Stimulated activated effector memory CD8-positive, alpha-beta T cell treated with anti-CD3 and anti-CD28 coated beads, Interleukin-12 subunit alpha, Interleukin-12 subunit beta, amount 100 ng/mL, for 72 hours (primary cell): ENCODE measurements at regions not wholly inside any gene's neighbourhood (a gene's known extent, or its start where the extent isn't known, plus 50 kb on each side); places are given as distances from the start of the nearest gene placed in this dataset.
"Not testable (repeated sequence)": the region's sequence is repeated elsewhere in the genome, so short reads cannot be mapped to it uniquely, and the experiment has no call there.

Experiments
- ATAC-seq: fragments of 150-1000 bp; cut with Tn5 transposase; 2 replicates; pipeline ENCODE4 v1.10.0; 2021
- DNase-seq, 2 donors: peaks; one replicate each; pipeline ENCODE4 v3.0.0; 2021 to 2022; ENCODE audit warnings: low spot score in 2 of 2
- H3K27ac Mint-ChIP-seq: one replicate; pipeline ENCODE4 v1.8.0; 2022; ENCODE audit warnings: mild to moderate bottlenecking, mixed read lengths
- H3K36me3 Mint-ChIP-seq: one replicate; pipeline ENCODE4 v1.8.0; 2022; ENCODE audit warnings: mild to moderate bottlenecking, mixed read lengths
- H3K4me1 Mint-ChIP-seq: one replicate; pipeline ENCODE4 v1.8.0; 2022; ENCODE audit warnings: mixed read lengths
- H3K4me3 Mint-ChIP-seq: one replicate; pipeline ENCODE4 v1.8.0; 2022; ENCODE audit warnings: mild to moderate bottlenecking, mixed read lengths
- H3K9me3 Mint-ChIP-seq: one replicate; pipeline ENCODE4 v1.8.0; 2022; ENCODE audit warnings: mixed read lengths

DNA sequence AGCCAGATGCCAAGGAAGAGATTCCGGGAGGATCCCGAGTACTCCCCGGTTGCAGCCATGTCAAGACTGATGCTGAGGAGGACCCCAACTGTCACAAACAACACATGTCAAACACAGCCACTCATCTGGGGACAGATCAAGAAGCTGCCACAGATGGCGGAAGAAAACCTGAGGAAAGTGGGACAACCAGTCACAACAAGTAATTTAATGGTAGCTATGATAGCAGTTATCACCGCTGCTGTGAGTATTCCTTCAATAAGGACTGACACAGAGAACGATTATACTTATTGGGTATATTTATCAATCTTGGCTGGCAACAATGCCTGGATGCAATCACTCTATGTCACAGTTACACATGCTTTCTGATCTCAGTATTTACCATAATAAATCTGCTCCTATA, 763.4 kb downstream of the DHX35 start:
- H3K4me1 Mint-ChIP-seq, H3K27ac Mint-ChIP-seq, DNase-seq, ATAC-seq, H3K36me3 Mint-ChIP-seq, H3K4me3 Mint-ChIP-seq: not testable (repeated sequence)
- peaks cover 30% of the 10 kb centered on the region for H3K9me3 Mint-ChIP-seq

GRCh38 chr20:39719293-39719692, 757.1 kb downstream of the DHX35 start:
- Mint-ChIP-seq H3K27ac (no peak overlapping the region), H3K4me3 (no peak overlapping the region), H3K9me3 (peaks cover 5% of the 10 kb centered on the region), H3K36me3 (no peaks in the 10 kb centered on the region), H3K4me1 (no peaks in the 10 kb centered on the region)
- DNase-seq (no peak), ATAC-seq (no peak)

DNA sequence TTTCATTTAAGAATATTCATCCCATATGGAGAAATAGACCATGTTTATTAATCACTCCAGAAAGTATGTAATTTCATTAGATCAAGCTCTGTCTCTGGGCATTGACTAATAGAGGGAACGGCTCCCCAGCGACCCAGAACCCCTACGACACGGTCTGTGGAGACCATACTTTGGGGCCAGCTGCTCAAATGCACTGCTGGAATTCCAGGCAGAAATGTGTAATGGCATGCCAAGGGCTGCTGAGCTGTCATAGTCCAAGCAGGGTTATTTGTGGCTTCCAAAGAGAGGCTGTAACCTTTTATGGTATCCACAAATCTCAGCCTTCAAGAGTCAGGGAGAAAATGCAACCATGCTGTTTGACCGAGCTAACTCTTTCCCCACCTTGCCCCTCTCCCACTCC, 755.8 kb downstream of the DHX35 start:
- Mint-ChIP-seq H3K9me3 (peaks cover 10% of the 10 kb centered on the region), H3K4me1 (no peaks in the 10 kb centered on the region), H3K36me3 (no peaks in the 10 kb centered on the region), H3K27ac (no peak overlapping the region), H3K4me3 (no peak overlapping the region)
- no peak for DNase-seq
- ATAC-seq: no peak

GRCh38 chr20:39716796-39717341, 754.7 kb downstream of the DHX35 start:
- Mint-ChIP-seq H3K27ac (no peak overlapping the region), H3K4me3 (no peak overlapping the region), H3K36me3 (no peaks in the 10 kb centered on the region), H3K9me3 (peaks cover 7% of the 10 kb centered on the region), H3K4me1 (no peaks in the 10 kb centered on the region)
- no peak for DNase-seq
- ATAC-seq: no peak

DNA sequence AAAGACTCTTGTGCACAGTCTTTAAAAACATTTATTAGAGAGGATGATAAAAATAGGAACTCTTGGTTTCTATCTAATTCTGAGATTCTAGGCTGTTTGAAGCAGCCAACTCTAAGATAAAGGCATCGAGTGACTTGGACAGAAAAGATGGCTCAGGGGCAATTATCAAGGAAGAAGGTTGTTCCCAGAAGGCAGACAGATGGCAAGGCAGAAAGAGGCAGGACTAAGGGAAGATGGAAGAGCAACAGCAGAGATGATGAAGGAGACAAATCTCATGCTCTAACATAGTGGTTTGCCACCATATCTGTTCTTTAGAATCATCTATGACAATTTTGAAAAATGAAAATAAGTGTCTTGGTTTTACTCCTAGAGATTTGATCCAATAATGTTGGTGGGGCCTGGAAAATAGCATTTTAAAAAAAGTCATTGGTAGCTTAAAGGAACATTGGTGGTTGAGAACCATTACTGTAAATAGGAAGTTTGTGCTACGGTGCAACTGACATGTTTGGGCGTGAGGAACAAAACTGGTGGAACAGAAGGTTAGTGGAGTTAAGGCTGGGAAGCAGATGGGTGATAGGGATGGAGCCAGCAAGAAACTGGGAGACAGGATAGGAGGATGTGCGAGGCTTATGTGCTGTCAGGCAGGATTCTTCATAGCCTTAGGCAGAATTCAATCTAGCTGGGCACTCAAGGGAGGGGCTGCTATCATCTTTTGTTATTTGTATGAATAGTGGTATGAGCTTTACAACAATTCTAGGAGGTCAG, 751.1 kb downstream of the DHX35 start:
- H3K4me1 Mint-ChIP-seq: no peaks in the 10 kb centered on the region
- H3K27ac Mint-ChIP-seq: no peak overlapping the region
- H3K9me3 Mint-ChIP-seq: peaks cover 10% of the 10 kb centered on the region
- ATAC-seq: no peak
- no peak for DNase-seq
- no peaks in the 10 kb centered on the region for H3K36me3 Mint-ChIP-seq
- H3K4me3 Mint-ChIP-seq: no peak overlapping the region

- no peaks in the 10 kb centered on the region for H3K9me3 Mint-ChIP-seq
- DNase-seq (no peak), ATAC-seq (no peak)
- H3K27ac Mint-ChIP-seq: no peak overlapping the region
- no peaks in the 10 kb centered on the region for H3K36me3 Mint-ChIP-seq
- H3K4me3 Mint-ChIP-seq: no peak overlapping the region
- no peaks in the 10 kb centered on the region for H3K4me1 Mint-ChIP-seq
Observed at GRCh38 chr20:39706184-39706663, 744.1 kb downstream of the DHX35 start.

GRCh38 chr20:39705032-39705431, 742.9 kb downstream of the DHX35 start:
- H3K4me3 Mint-ChIP-seq: no peak overlapping the region
- H3K9me3 Mint-ChIP-seq: peaks cover 3% of the 10 kb centered on the region
- DNase-seq (no peak), ATAC-seq (no peak)
- no peaks in the 10 kb centered on the region for H3K4me1 Mint-ChIP-seq
- no peaks in the 10 kb centered on the region for H3K36me3 Mint-ChIP-seq
- no peak overlapping the region for H3K27ac Mint-ChIP-seq

GRCh38 chr20:39703357-39703756, 741.2 kb downstream of the DHX35 start:
- not testable (repeated sequence) for H3K4me3 Mint-ChIP-seq, H3K9me3 Mint-ChIP-seq, H3K36me3 Mint-ChIP-seq, ATAC-seq, DNase-seq, H3K4me1 Mint-ChIP-seq, H3K27ac Mint-ChIP-seq

DNA sequence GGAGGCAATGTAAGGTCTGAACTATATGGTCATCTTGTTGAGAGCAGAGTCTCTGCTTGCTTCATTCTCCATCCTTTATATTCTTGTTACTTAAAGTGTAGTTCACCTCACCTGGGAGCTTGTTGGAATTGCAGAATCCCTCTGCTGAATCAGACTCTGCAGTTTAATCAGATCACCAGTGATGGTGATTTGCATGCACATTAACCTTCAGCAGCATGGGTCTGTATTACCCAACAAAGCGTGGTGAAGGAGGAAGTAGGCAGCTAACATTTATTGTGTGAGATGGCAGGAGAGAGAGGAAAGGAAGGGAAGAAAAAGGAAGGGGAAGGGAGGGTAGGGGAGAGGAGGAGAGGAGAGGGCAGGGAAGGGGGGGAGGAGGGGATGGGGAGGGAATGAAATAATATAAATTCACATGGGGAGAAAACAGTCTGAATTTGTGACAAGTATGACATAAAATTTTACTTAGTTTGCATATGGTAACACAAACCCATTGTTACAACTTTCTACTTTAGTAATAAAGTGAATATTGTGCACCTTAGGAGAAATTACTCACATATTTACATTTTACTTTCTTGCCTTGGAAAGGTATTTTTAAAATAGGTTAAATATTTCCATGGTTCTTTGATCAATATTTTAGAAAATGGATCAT, 740.7 kb downstream of the DHX35 start:
- Mint-ChIP-seq H3K36me3 (no peaks in the 10 kb centered on the region), H3K4me1 (no peaks in the 10 kb centered on the region), H3K9me3 (peaks cover 3% of the 10 kb centered on the region), H3K27ac (no peak overlapping the region), H3K4me3 (no peak overlapping the region)
- DNase-seq (no peak), ATAC-seq (no peak)

- Mint-ChIP-seq H3K9me3 (peaks cover 3% of the 10 kb centered on the region), H3K4me3 (no peak overlapping the region), H3K27ac (no peak overlapping the region), H3K36me3 (no peaks in the 10 kb centered on the region), H3K4me1 (no peaks in the 10 kb centered on the region)
- DNase-seq (no peak), ATAC-seq (no peak)
Observed at GRCh38 chr20:39700528-39700927, 738.4 kb downstream of the DHX35 start.

GRCh38 chr20:39699166-39699725, 737.1 kb downstream of the DHX35 start:
- H3K4me1 Mint-ChIP-seq: no peaks in the 10 kb centered on the region
- ATAC-seq: no peak

GRCh38 chr20:39698752-39699151, 736.6 kb downstream of the DHX35 start:
- Mint-ChIP-seq H3K9me3 (peaks cover 3% of the 10 kb centered on the region), H3K27ac (no peak overlapping the region), H3K36me3 (no peaks in the 10 kb centered on the region), H3K4me1 (no peaks in the 10 kb centered on the region), H3K4me3 (no peak overlapping the region)
- no peak for DNase-seq
- ATAC-seq: no peak

More at GRCh38 chr20:39699166-39699725, 737.1 kb downstream of the DHX35 start:
- no peak for DNase-seq
- H3K36me3 Mint-ChIP-seq: no peaks in the 10 kb centered on the region
- no peak overlapping the region for H3K27ac Mint-ChIP-seq
- peaks cover 3% of the 10 kb centered on the region for H3K9me3 Mint-ChIP-seq
- no peak overlapping the region for H3K4me3 Mint-ChIP-seq

- Mint-ChIP-seq H3K4me1 (no peaks in the 10 kb centered on the region), H3K9me3 (no peaks in the 10 kb centered on the region), H3K27ac (no peak overlapping the region), H3K4me3 (no peak overlapping the region), H3K36me3 (no peaks in the 10 kb centered on the region)
- DNase-seq: no peak
- no peak for ATAC-seq
Observed at GRCh38 chr20:39691151-39691862, 729.2 kb downstream of the DHX35 start.

DNA sequence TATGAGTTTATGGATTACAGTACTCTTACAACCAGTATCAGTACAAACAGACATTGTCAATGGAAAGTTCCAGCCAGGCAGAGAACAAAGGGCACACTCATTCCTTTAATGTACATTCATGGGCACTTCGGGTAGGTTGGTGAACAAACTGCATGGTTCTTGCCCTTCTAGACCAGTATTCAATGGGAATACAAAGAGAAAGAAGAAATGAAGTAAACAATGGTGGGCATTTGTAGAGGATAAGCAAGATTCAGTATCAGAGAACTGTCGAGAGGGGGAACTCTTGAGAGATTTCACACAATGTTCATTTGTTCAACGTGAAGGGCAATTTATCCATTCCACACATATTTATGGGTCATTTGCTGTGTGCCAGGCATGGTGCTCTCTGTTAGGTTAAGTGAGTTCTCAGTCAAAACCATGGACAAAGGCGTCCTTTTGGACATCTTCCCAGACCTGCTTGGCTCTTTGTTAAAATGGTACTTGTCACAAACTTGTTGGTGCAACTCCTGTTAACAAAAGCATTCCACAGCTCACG, 714.8 kb downstream of the DHX35 start:
- DNase-seq: no peak
- H3K4me1 Mint-ChIP-seq: no peaks in the 10 kb centered on the region

DNA sequence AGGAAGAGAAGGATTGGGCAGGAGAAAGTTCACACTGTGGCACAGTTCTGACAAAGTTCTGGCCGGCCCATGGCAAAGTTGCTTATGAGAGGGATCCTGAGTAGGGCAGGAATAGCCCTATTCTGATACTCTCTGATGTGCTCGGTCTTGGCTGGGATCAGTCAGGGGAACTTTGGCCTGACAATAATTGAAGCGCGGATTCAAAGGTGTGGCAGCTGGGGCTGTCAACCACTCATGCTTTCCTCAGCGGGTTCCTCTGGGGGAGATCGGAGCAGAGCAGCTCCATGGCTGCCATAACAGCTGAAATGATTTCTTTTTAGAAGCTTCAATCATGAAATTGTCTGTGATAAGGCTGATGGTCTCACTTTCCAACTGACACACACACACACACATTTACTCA, 714.1 kb downstream of the DHX35 start:
- Mint-ChIP-seq H3K4me1 (no peaks in the 10 kb centered on the region), H3K4me3 (no peak overlapping the region), H3K36me3 (no peaks in the 10 kb centered on the region), H3K27ac (no peak overlapping the region), H3K9me3 (no peaks in the 10 kb centered on the region)
- no peak for DNase-seq
- no peak for ATAC-seq

More for the DNA sequence above, 714.8 kb downstream of the DHX35 start:
- no peaks in the 10 kb centered on the region for H3K9me3 Mint-ChIP-seq
- no peaks in the 10 kb centered on the region for H3K36me3 Mint-ChIP-seq
- H3K27ac Mint-ChIP-seq: no peak overlapping the region
- ATAC-seq: no peak
- no peak overlapping the region for H3K4me3 Mint-ChIP-seq
